HepG2 (cell line): ENCODE measurements at regions not wholly inside any gene's neighbourhood (a gene's known extent, or its start where the extent isn't known, plus 50 kb on each side); places are given as distances from the start of the nearest gene placed in this dataset.

Source experiments
- ARHGAP35 ChIP-seq: sonication (generic); formaldehyde crosslinking; IDR thresholded peaks from 2 replicates; pipeline ENCODE4 v1.9.0; 2022; ENCODE audit warnings: mild to moderate bottlenecking, inconsistent platforms, moderate library complexity, missing genetic modification reagents, borderline replicate concordance
- ATF1 ChIP-seq: IDR thresholded peaks from 2 replicates; pipeline ENCODE4 v1.6.1; 2016; ENCODE audit warnings: mild to moderate bottlenecking, control low read depth
- BRD4 ChIP-seq: sonication (generic); formaldehyde crosslinking; IDR thresholded peaks from 2 replicates; pipeline ENCODE4 v1.4.0; 2020; ENCODE audit warnings: missing genetic modification reagents
- DMAP1 ChIP-seq: IDR thresholded peaks from 2 replicates; pipeline ENCODE4 v1.6.1; 2016
- FOXC1 ChIP-seq: sonication (generic); formaldehyde crosslinking; IDR thresholded peaks from 2 replicates; pipeline ENCODE4 v1.8.0; 2022; ENCODE audit warnings: mild to moderate bottlenecking, missing genetic modification reagents, borderline replicate concordance
- GZF1 ChIP-seq: sonication (generic); formaldehyde crosslinking; IDR thresholded peaks from 2 replicates; pipeline ENCODE4 v1.5.1; 2020; ENCODE audit warnings: mild to moderate bottlenecking, missing genetic modification reagents
- JUNB ChIP-seq: sonication (generic); formaldehyde crosslinking; IDR thresholded peaks from 2 replicates; pipeline ENCODE4 v1.8.0; 2022; ENCODE audit warnings: missing genetic modification reagents, mild to moderate bottlenecking, borderline replicate concordance
- KDM3A ChIP-seq: IDR thresholded peaks from 2 replicates; pipeline ENCODE4 v1.6.1; 2018; ENCODE audit warnings: low read depth, missing compliant biosample characterization
- KDM5B ChIP-seq: sonication (generic); formaldehyde crosslinking; IDR thresholded peaks from 2 replicates; pipeline ENCODE4 v1.4.0; 2020; ENCODE audit warnings: missing genetic modification reagents, mild to moderate bottlenecking, borderline replicate concordance
- MAZ ChIP-seq, 2 experiments: sonication (generic) in 1 of 2; formaldehyde crosslinking in 1 of 2; IDR thresholded peaks; 2 replicates each; pipeline versions ENCODE4 v1.5.0 to v1.6.1; 2012 to 2020; ENCODE audit warnings: low read depth in 2 of 2, mild to moderate bottlenecking in 2 of 2, borderline replicate concordance in 1 of 2, improper control_type of control experiment in 1 of 2, low read length in 1 of 2, missing genetic modification reagents in 1 of 2, moderate library complexity in 1 of 2
- MLX ChIP-seq: IDR thresholded peaks from 2 replicates; pipeline ENCODE4 v1.6.1; 2016
- REXO4 ChIP-seq: sonication (generic); formaldehyde crosslinking; IDR thresholded peaks from 2 replicates; pipeline ENCODE4 v1.8.0; 2022; ENCODE audit warnings: missing genetic modification reagents, mild to moderate bottlenecking, borderline replicate concordance
- ZBTB38 ChIP-seq: sonication (generic); formaldehyde crosslinking; IDR thresholded peaks from 2 replicates; pipeline ENCODE4 v1.5.1; 2020; ENCODE audit warnings: mild to moderate bottlenecking, missing genetic modification reagents
- ZBTB7A ChIP-seq: sonication (generic); formaldehyde crosslinking; IDR thresholded peaks from 2 replicates; pipeline ENCODE4 v1.8.0; 2022; ENCODE audit warnings: mild to moderate bottlenecking, missing genetic modification reagents
- ZC3H4 ChIP-seq: sonication (generic); formaldehyde crosslinking; IDR thresholded peaks from 2 replicates; pipeline ENCODE4 v1.4.0; 2020; ENCODE audit warnings: missing genetic modification reagents, borderline replicate concordance
- ZFP62 ChIP-seq: sonication (generic); formaldehyde crosslinking; IDR thresholded peaks from 2 replicates; pipeline ENCODE4 v1.4.0; 2020; ENCODE audit warnings: missing genetic modification reagents
- ZNF101 ChIP-seq: sonication (generic); formaldehyde crosslinking; IDR thresholded peaks from 2 replicates; pipeline ENCODE4 v1.4.0; 2020; ENCODE audit warnings: mild to moderate bottlenecking, low read depth, missing genetic modification reagents, borderline replicate concordance
- ZNF160 ChIP-seq: sonication (generic); formaldehyde crosslinking; IDR thresholded peaks from 2 replicates; pipeline ENCODE4 v1.8.0; 2022; ENCODE audit warnings: mild to moderate bottlenecking, inconsistent platforms, missing genetic modification reagents
- ZNF263 ChIP-seq: sonication (generic); formaldehyde crosslinking; IDR thresholded peaks from 2 replicates; pipeline ENCODE4 v1.4.0; 2020; ENCODE audit warnings: missing genetic modification reagents
- ZNF282 ChIP-seq: fragments of 450-650 bp; IDR thresholded peaks from 2 replicates; pipeline ENCODE4 v1.6.1; 2018; ENCODE audit not compliant: partially characterized antibody
- ZNF30 ChIP-seq: sonication (generic); formaldehyde crosslinking; IDR thresholded peaks from 2 replicates; pipeline ENCODE4 v1.5.0; 2020; ENCODE audit warnings: mild to moderate bottlenecking, missing genetic modification reagents
- ZNF441 ChIP-seq: sonication (generic); formaldehyde crosslinking; IDR thresholded peaks from 2 replicates; pipeline ENCODE4 v1.7.0; 2021; ENCODE audit warnings: missing genetic modification reagents, borderline replicate concordance
- ZNF563 ChIP-seq: sonication (generic); formaldehyde crosslinking; IDR thresholded peaks from 2 replicates; pipeline ENCODE4 v1.8.0; 2022; ENCODE audit warnings: mild to moderate bottlenecking, moderate library complexity, missing genetic modification reagents
- ZNF614 ChIP-seq: IDR thresholded peaks from 2 replicates; pipeline ENCODE4 v1.6.1; 2018; ENCODE audit warnings: missing biosample characterization, missing genetic modification reagents, inconsistent platforms, borderline replicate concordance
- TF ChIP-seq, protein P1 (sequence below): sonication (generic); formaldehyde crosslinking; IDR thresholded peaks from 2 replicates; pipeline ENCODE4 v1.8.1; 2023; ENCODE audit warnings: missing genetic modification reagents, mild to moderate bottlenecking, borderline replicate concordance
- TF ChIP-seq, protein P2 (sequence below): sonication (generic); formaldehyde crosslinking; IDR thresholded peaks from 2 replicates; pipeline ENCODE4 v1.9.0; 2022; ENCODE audit warnings: low read depth, missing genetic modification reagents
- TF ChIP-seq, protein P3 (sequence below): sonication (generic); formaldehyde crosslinking; IDR thresholded peaks from 2 replicates; pipeline ENCODE4 v1.5.1; 2020; ENCODE audit warnings: missing genetic modification reagents, mild to moderate bottlenecking, borderline replicate concordance

- TF ChIP-seq DMAP1 (CRISPR knock-in tag), result peak; percentile 36; the same call in 1 of the 2 replicates
- TF ChIP-seq ZFP62 (CRISPR knock-in tag), result no peak
- TF ChIP-seq GZF1 (CRISPR knock-in tag), result peak; percentile 90; the same call in 1 of the 2 replicates
- TF ChIP-seq ZNF614 (CRISPR knock-in tag), result peak; percentile 31; the same call in 1 of the 2 replicates
- peak; percentile 63 for TF ChIP-seq ZNF263 (CRISPR knock-in tag)
- peak; percentile 95 for TF ChIP-seq FOXC1 (CRISPR knock-in tag)
- no peak for TF ChIP-seq ATF1 (CRISPR knock-in tag)
- TF ChIP-seq ZNF563, result no peak
- TF ChIP-seq KDM5B (CRISPR knock-in tag), result peak; percentile 49; the same call in 1 of the 2 replicates
- no peak for TF ChIP-seq ZC3H4
- TF ChIP-seq BRD4 (CRISPR knock-in tag), result no peak
- TF ChIP-seq ZNF101, result no peak
- no peak for TF ChIP-seq ZNF441
- TF ChIP-seq ZNF30 (CRISPR knock-in tag), result no peak; the same call in 1 of the 2 replicates
- 0 out of 2 replicates have a peak, but pooled peaks have one; percentile 3 for TF ChIP-seq ZBTB38 (CRISPR knock-in tag)
- TF ChIP-seq ZNF282, result no peak
- 0 out of 2 replicates have a peak, but pooled peaks have one; percentile 26 for TF ChIP-seq KDM3A (CRISPR knock-in tag)
- TF ChIP-seq MLX, result peak; percentile 56; the same call in 1 of the 2 replicates
- TF ChIP-seq ARHGAP35, result no peak; the same call in 1 of the 2 replicates
- no peak for TF ChIP-seq JUNB
- TF ChIP-seq MAZ (IDR thresholded peaks at IDR 0.05; ENCODE audit: borderline replicate concordance, low read depth, low read length), result no peak
- no peak for TF ChIP-seq MAZ (CRISPR knock-in tag; IDR thresholded peaks at IDR 0.05; ENCODE audit: low read depth)
- TF ChIP-seq, protein P1, sequence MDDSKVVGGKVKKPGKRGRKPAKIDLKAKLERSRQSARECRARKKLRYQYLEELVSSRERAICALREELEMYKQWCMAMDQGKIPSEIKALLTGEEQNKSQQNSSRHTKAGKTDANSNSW, result no peak
- TF ChIP-seq REXO4, result no peak
- no peak for TF ChIP-seq ZBTB7A
- TF ChIP-seq, protein P2, sequence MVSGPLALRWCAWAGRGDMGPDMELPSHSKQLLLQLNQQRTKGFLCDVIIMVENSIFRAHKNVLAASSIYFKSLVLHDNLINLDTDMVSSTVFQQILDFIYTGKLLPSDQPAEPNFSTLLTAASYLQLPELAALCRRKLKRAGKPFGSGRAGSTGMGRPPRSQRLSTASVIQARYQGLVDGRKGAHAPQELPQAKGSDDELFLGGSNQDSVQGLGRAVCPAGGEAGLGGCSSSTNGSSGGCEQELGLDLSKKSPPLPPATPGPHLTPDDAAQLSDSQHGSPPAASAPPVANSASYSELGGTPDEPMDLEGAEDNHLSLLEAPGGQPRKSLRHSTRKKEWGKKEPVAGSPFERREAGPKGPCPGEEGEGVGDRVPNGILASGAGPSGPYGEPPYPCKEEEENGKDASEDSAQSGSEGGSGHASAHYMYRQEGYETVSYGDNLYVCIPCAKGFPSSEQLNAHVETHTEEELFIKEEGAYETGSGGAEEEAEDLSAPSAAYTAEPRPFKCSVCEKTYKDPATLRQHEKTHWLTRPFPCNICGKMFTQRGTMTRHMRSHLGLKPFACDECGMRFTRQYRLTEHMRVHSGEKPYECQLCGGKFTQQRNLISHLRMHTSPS (CRISPR knock-in tag), result 0 out of 2 replicates have a peak, but pooled peaks have one; percentile 23
- no peak for TF ChIP-seq ZNF160 (CRISPR knock-in tag)
- TF ChIP-seq, protein P3, sequence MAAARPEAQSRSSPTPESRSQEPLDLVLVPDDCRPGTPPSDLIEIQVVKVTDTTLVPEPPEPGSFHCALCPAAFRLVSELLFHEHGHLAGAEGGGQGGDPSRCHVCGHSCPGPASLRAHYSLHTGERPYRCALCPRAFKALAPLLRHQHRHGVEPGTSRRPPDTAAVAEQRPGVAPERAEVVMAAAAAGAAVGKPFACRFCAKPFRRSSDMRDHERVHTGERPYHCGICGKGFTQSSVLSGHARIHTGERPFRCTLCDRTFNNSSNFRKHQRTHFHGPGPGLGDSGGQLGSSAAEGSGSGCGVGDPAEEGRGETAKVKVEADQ (CRISPR knock-in tag), result no peak
These were observed 72.2 kb upstream of the METTL9 start (continued) for GRCh38 chr16:21526923-21527807.
